ENCODE measurements at regions not wholly inside any gene's neighbourhood (a gene's known extent, or its start where the extent isn't known, plus 50 kb on each side); places are given as distances from the start of the nearest gene placed in this dataset.

DNA sequence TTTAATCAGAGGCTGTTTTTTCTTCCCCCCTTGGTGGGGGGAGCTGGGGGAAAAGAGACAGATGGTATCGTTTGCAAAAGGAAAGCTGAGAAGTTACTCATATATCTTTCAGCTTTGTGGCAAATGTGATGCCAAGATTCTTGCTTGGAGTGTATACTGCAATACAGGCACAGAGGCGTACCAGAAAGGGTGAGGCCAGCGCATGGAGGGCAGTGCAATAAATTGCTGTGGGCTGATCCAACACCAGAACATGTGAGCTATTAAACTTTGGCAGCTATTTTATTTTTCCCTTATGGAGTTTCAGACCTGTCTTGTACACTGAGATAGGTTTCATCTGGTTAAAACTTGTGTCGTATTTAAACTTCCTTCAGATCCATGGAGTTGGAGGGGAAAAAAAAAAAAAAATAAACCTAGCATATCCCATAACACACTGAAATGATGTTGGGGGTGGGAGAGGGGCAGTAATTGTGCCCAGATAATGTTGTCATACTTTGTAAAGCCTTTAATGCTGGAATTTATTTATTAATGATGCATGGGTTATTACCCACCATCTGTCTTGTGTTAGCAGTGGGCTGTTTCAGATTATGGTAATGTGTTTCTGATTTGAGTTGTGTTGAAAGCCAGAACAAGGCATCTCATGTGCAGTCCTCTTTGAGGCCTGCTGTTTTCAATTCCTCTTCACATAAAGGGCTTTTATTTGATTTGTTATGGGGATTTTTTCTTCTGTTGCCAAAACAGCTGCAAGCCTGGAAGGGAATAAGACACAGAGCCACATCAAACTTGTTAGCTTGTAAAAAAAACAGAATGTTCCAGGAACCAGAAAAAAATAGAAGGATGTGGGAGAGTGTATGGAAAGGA, 891.3 kb downstream of the TLE1 start (continued):
- TF ChIP-seq, protein P1, sequence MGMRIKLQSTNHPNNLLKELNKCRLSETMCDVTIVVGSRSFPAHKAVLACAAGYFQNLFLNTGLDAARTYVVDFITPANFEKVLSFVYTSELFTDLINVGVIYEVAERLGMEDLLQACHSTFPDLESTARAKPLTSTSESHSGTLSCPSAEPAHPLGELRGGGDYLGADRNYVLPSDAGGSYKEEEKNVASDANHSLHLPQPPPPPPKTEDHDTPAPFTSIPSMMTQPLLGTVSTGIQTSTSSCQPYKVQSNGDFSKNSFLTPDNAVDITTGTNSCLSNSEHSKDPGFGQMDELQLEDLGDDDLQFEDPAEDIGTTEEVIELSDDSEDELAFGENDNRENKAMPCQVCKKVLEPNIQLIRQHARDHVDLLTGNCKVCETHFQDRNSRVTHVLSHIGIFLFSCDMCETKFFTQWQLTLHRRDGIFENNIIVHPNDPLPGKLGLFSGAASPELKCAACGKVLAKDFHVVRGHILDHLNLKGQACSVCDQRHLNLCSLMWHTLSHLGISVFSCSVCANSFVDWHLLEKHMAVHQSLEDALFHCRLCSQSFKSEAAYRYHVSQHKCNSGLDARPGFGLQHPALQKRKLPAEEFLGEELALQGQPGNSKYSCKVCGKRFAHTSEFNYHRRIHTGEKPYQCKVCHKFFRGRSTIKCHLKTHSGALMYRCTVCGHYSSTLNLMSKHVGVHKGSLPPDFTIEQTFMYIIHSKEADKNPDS (CRISPR knock-in tag; IDR thresholded peaks at IDR 0.05): no peak
- TF ChIP-seq, protein P2, sequence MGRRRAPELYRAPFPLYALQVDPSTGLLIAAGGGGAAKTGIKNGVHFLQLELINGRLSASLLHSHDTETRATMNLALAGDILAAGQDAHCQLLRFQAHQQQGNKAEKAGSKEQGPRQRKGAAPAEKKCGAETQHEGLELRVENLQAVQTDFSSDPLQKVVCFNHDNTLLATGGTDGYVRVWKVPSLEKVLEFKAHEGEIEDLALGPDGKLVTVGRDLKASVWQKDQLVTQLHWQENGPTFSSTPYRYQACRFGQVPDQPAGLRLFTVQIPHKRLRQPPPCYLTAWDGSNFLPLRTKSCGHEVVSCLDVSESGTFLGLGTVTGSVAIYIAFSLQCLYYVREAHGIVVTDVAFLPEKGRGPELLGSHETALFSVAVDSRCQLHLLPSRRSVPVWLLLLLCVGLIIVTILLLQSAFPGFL (CRISPR knock-in tag; IDR thresholded peaks at IDR 0.05): no peak
- TF ChIP-seq ATF7-NPFF (CRISPR knock-in tag; IDR thresholded peaks at IDR 0.05; ENCODE audit: low read depth): no peak

DNA sequence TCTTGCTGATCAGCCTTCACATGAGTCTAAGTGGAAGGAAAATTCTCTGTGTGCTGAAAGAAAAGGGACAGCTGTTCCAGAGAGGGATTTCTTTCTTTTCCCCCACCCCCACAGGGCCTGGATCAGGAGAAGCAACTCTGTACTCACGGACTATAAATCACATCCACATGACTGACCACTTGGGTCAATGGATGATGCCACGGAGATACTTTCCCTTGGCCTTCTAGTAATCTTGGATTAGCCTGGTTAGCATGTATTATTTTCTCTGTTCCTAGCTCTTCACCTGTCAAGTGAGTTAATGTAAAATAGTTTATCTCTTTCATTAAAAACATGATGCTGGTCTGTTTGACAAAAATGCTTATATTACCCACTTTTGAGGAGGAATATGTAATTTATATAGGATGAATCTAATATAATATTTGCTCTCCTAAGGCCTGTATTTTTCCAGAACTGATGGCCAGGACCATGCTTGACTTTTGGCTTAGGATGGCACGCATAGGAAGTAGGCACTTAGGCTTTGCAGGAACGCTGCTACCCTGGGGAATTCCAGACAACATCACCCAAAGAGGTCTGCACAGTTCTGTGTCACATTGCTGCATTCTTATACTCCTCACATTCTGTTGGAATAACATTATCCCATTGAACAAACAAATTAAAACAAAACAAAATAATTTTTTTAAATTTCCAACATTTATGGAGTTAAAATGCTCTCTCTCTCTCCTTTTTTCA, 892.1 kb downstream of the TLE1 start:
- in situ Hi-C loops (cut with HindIII; ENCODE audit: extremely low pct_ligation_motif_present, low pct_unique_long_range_greater_than_20kb): no loop called here
- H4K20me1 ChIP-seq (ENCODE audit: insufficient read depth, low read length): no peaks in the 10 kb centered on the region
- no peak overlapping the region for H2AFZ ChIP-seq (ENCODE audit: low read length)
- TF ChIP-seq SAFB2 (CRISPR knock-in tag; IDR thresholded peaks at IDR 0.05; ENCODE audit: borderline replicate concordance, low read depth) (no peak), ZNF563 (CRISPR knock-in tag; IDR thresholded peaks at IDR 0.05) (no peak)
- TF ChIP-seq, protein P3, sequence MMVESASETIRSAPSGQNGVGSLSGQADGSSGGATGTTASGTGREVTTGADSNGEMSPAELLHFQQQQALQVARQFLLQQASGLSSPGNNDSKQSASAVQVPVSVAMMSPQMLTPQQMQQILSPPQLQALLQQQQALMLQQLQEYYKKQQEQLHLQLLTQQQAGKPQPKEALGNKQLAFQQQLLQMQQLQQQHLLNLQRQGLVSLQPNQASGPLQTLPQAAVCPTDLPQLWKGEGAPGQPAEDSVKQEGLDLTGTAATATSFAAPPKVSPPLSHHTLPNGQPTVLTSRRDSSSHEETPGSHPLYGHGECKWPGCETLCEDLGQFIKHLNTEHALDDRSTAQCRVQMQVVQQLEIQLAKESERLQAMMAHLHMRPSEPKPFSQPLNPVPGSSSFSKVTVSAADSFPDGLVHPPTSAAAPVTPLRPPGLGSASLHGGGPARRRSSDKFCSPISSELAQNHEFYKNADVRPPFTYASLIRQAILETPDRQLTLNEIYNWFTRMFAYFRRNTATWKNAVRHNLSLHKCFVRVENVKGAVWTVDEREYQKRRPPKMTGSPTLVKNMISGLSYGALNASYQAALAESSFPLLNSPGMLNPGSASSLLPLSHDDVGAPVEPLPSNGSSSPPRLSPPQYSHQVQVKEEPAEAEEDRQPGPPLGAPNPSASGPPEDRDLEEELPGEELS (CRISPR knock-in tag; IDR thresholded peaks at IDR 0.05): no peak
- TF ChIP-seq, protein P4, sequence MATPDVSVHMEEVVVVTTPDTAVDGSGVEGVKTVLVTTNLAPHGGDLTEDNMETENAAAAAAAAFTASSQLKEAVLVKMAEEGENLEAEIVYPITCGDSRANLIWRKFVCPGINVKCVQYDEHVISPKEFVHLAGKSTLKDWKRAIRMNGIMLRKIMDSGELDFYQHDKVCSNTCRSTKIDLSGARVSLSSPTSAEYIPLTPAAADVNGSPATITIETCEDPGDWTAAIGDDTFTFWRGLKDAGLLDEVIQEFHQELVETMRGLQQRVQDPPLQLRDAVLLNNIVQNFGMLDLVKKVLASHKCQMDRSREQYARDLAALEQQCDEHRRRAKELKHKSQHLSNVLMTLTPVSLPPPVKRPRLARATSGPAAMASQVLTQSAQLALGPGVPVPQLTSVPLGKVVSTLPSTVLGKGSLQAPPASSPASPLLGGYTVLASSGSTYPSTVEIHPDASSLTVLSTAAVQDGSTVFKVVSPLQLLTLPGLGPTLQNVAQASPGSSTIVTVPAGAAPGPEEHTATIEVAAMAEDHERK (CRISPR knock-in tag; IDR thresholded peaks at IDR 0.05; ENCODE audit: low read depth): no peak
- intact Hi-C loops (cut with micrococcal nuclease; ENCODE audit: unreplicated experiment): no loop called here
- BruUV-seq (replicated peaks): no TSS peak
- WGBS (ENCODE audit: low lambda C conversion rate): 5% methylated on average over 4 of the region's 4 CpGs
- FAIRE-seq: no peak
- H3K4me2 ChIP-seq (ENCODE audit: low read depth, low read length): no peak overlapping the region
- ChIA-PET CTCF (ENCODE audit: low intra/inter-chr PET ratio, low total read pairs) (no interaction called here), POLR2A (no interaction called here)
- no peaks in the 10 kb centered on the region for H3K36me3 ChIP-seq (replicated peaks in 1 of 2; ENCODE audit: control insufficient read depth in 1 of 2, insufficient read depth in 2 of 2, low read length in 2 of 2)
- no peaks in the 10 kb centered on the region for H3K27me3 ChIP-seq (ENCODE audit: control insufficient read depth in 1 of 2, insufficient read depth in 2 of 2, low read length in 2 of 2)
- no peak for DNase-seq (ENCODE audit: low spot score)
- H3K9ac ChIP-seq (ENCODE audit: insufficient read depth, low read depth, low read length): no peak overlapping the region
- no peaks in the 10 kb centered on the region for H3K79me2 ChIP-seq (ENCODE audit: insufficient read depth, low read length)
- H3K4me3 ChIP-seq (replicated peaks in 1 of 3; ENCODE audit: insufficient read depth in 1 of 3, low read depth in 2 of 3, low read length in 3 of 3): no peak overlapping the region
- H3K4me1 ChIP-seq (ENCODE audit: insufficient read depth, low read length): no peaks in the 10 kb centered on the region
- no peak for ATAC-seq
- no peak overlapping the region for H3K27ac ChIP-seq (ENCODE audit: extremely low read length, insufficient read depth, low read length)
- peaks cover 14% of the 10 kb centered on the region; the same call in 1 of the 2 replicates for H3K9me3 ChIP-seq (ENCODE audit: low read length)
